H7 (cell line): ENCODE measurements at regions not wholly inside any gene's neighbourhood (a gene's known extent, or its start where the extent isn't known, plus 50 kb on each side); places are given as distances from the start of the nearest gene placed in this dataset.

Experiments
- DNase-seq: peaks from one replicate; pipeline ENCODE4 v3.0.0; 2012
- H3K27me3 ChIP-seq: 2 replicates; pipeline ENCODE4 v1.6.0; 2011; ENCODE audit warnings: mild to moderate bottlenecking, low read length; ENCODE audit not compliant: control insufficient read depth, insufficient read depth
- H3K36me3 ChIP-seq: replicated peaks from 2 replicates; pipeline ENCODE4 v1.5.1; 2011; ENCODE audit warnings: low read length; ENCODE audit not compliant: control insufficient read depth, insufficient read depth
- H3K4me3 ChIP-seq: 2 replicates; pipeline ENCODE4 v1.5.1; 2011; ENCODE audit warnings: low read depth, mild to moderate bottlenecking, control low read depth, low read length, moderate library complexity; ENCODE audit not compliant: insufficient read depth

GRCh38 chr14:89600950-89601826 lies 184.2 kb upstream of the FOXN3 start:
- DNase-seq, result no peak
- H3K27me3 ChIP-seq, result no peaks in the 10 kb centered on the region
- no peaks in the 10 kb centered on the region for H3K36me3 ChIP-seq
- H3K4me3 ChIP-seq, result no peak overlapping the region

- no peaks in the 10 kb centered on the region for H3K36me3 ChIP-seq
- no peaks in the 10 kb centered on the region for H3K27me3 ChIP-seq
- no peak for DNase-seq
- H3K4me3 ChIP-seq, result no peak overlapping the region
Measured at GRCh38 chr14:89600029-89600428, 183.0 kb upstream of the FOXN3 start.

- Histone ChIP-seq H3K36me3 (no peaks in the 10 kb centered on the region), H3K27me3 (no peaks in the 10 kb centered on the region), H3K4me3 (no peak overlapping the region)
- DNase-seq, result no peak
Measured at GRCh38 chr14:89598548-89599186, 181.6 kb upstream of the FOXN3 start.

- Histone ChIP-seq H3K36me3 (no peaks in the 10 kb centered on the region), H3K4me3 (no peak overlapping the region), H3K27me3 (no peaks in the 10 kb centered on the region)
- DNase-seq, result no peak
Measured at GRCh38 chr14:89592961-89593360, 175.9 kb upstream of the FOXN3 start.

- H3K4me3 ChIP-seq, result no peak overlapping the region
- no peaks in the 10 kb centered on the region for H3K27me3 ChIP-seq
- DNase-seq, result no peak
- no peaks in the 10 kb centered on the region; the same call in 1 of the 2 replicates for H3K36me3 ChIP-seq
Measured at GRCh38 chr14:89589400-89590118, 172.5 kb upstream of the FOXN3 start.

- H3K4me3 ChIP-seq, result no peak overlapping the region
- DNase-seq, result no peak
- H3K27me3 ChIP-seq, result no peaks in the 10 kb centered on the region
- no peaks in the 10 kb centered on the region; the same call in 1 of the 2 replicates for H3K36me3 ChIP-seq
Measured at GRCh38 chr14:89588840-89589296, 171.8 kb upstream of the FOXN3 start.

- no peak for DNase-seq
- Histone ChIP-seq H3K27me3 (no peaks in the 10 kb centered on the region), H3K36me3 (no peaks in the 10 kb centered on the region; the same call in 1 of the 2 replicates), H3K4me3 (no peak overlapping the region)
Measured at GRCh38 chr14:89588016-89588415, 171.0 kb upstream of the FOXN3 start.

- H3K27me3 ChIP-seq, result no peaks in the 10 kb centered on the region
Measured at GRCh38 chr14:89587136-89587420, 170.0 kb upstream of the FOXN3 start.

GRCh38 chr14:89586258-89587135 lies 169.5 kb upstream of the FOXN3 start:
- H3K27me3 ChIP-seq, result no peaks in the 10 kb centered on the region
- no peak for DNase-seq
- H3K4me3 ChIP-seq, result no peak overlapping the region
- H3K36me3 ChIP-seq, result no peaks in the 10 kb centered on the region; the same call in none of the 2 replicates

More at GRCh38 chr14:89587136-89587420, 170.0 kb upstream of the FOXN3 start:
- DNase-seq, result no peak
- no peak overlapping the region for H3K4me3 ChIP-seq
- no peaks in the 10 kb centered on the region; the same call in 1 of the 2 replicates for H3K36me3 ChIP-seq

- Histone ChIP-seq H3K4me3 (no peak overlapping the region), H3K27me3 (no peaks in the 10 kb centered on the region), H3K36me3 (peaks cover 3% of the 10 kb centered on the region)
- no peak for DNase-seq
Measured at GRCh38 chr14:89578156-89578555, 161.1 kb upstream of the FOXN3 start.

- Histone ChIP-seq H3K27me3 (no peaks in the 10 kb centered on the region), H3K4me3 (no peak overlapping the region), H3K36me3 (peaks cover 4% of the 10 kb centered on the region)
- peak; percentile 64 for DNase-seq
Measured at GRCh38 chr14:89576960-89577359, 159.9 kb upstream of the FOXN3 start.

GRCh38 chr14:89576145-89576927 lies 159.3 kb upstream of the FOXN3 start:
- peaks cover 4% of the 10 kb centered on the region for H3K36me3 ChIP-seq
- no peak overlapping the region for H3K4me3 ChIP-seq
- no peaks in the 10 kb centered on the region for H3K27me3 ChIP-seq
- peak; percentile 68 for DNase-seq

GRCh38 chr14:89575386-89576061 lies 158.5 kb upstream of the FOXN3 start:
- H3K27me3 ChIP-seq, result no peaks in the 10 kb centered on the region
- DNase-seq, result no peak
- no peak overlapping the region for H3K4me3 ChIP-seq
- peaks cover 2% of the 10 kb centered on the region for H3K36me3 ChIP-seq
